GM12878 (cell line): ENCODE measurements at regions not wholly inside any gene's neighbourhood (a gene's known extent, or its start where the extent isn't known, plus 50 kb on each side); places are given as distances from the start of the nearest gene placed in this dataset.

Experiments
- ATAC-seq: fragments of 200-7000 bp; cut with Tn5 transposase; 3 replicates; pipeline ENCODE4 v1.9.1; 2020; ENCODE audit warnings: mild to moderate bottlenecking, moderate library complexity
- BruUV-seq: library from RNA; stranded (reverse); fragments of 400-500 nt; replicated peaks from 2 replicates; lab custom pipeline; 2021; lab: Mats Ljungman, UMichigan
- CTCF ChIA-PET: fragments of 300-600 bp; sonication (Branson Sonifier 250); formaldehyde crosslinking; extraction: SDS; loops from one replicate; lab custom pipeline; 2021; ENCODE audit warnings: inconsistent platforms; lab: Yijun Ruan, JAX
- POLR2A ChIA-PET: fragments of 350-600 bp; formaldehyde crosslinking; extraction: SDS; loops from one replicate; lab custom pipeline; 2021; ENCODE audit warnings: inconsistent platforms; lab: Charles Lee
- RAD21 ChIA-PET: fragments of 300-600 bp; sonication (Branson Sonifier 250); formaldehyde crosslinking; loops from one replicate; lab custom pipeline; 2023; ENCODE audit warnings: antibody characterized with exemption; ENCODE audit not compliant: unreplicated experiment; lab: Charles Lee
- SMC1A ChIA-PET: fragments of 300-600 bp; sonication (Branson Sonifier 250); formaldehyde crosslinking; loops from one replicate; lab custom pipeline; 2023; ENCODE audit not compliant: unreplicated experiment, uncharacterized antibody; lab: Charles Lee
- DNase-seq: peaks from one replicate; pipeline ENCODE4 v3.0.0-alpha.2; 2011; ENCODE audit warnings: low read depth, low spot score
- FAIRE-seq: peaks from 3 replicates; lab custom pipeline; 2011; peaks lifted over from hg19 to GRCh38; lab: Jason Lieb, UNC
- H2AFZ ChIP-seq: 2 replicates; pipeline ENCODE4 v1.6.0; 2011; ENCODE audit warnings: low read depth, low read length, control low read depth; ENCODE audit not compliant: control insufficient read depth
- H3K27ac ChIP-seq: 2 replicates; pipeline ENCODE4 v1.5.1; 2011; ENCODE audit warnings: control low read depth; ENCODE audit not compliant: control insufficient read depth, insufficient read depth
- H3K27me3 ChIP-seq, 2 experiments: replicated peaks in 1 of 2; 2 replicates each; pipeline versions ENCODE4 v1.6.0 to v1.6.1; 2011; ENCODE audit warnings: low read length in 1 of 2; ENCODE audit not compliant: control insufficient read depth in 2 of 2, insufficient read depth in 2 of 2
- H3K36me3 ChIP-seq, 2 experiments: 2 replicates each; pipeline ENCODE4 v1.5.1; 2011; ENCODE audit warnings: low read length in 1 of 2; ENCODE audit not compliant: control insufficient read depth in 2 of 2, insufficient read depth in 2 of 2
- H3K4me1 ChIP-seq: 2 replicates; pipeline ENCODE4 v1.6.1; 2011; ENCODE audit warnings: mild to moderate bottlenecking, low read length, moderate library complexity, mixed read lengths; ENCODE audit not compliant: control insufficient read depth, insufficient read depth
- H3K4me2 ChIP-seq: 2 replicates; pipeline ENCODE4 v1.6.0; 2011; ENCODE audit warnings: control low read depth; ENCODE audit not compliant: control insufficient read depth, insufficient read depth
- H3K4me3 ChIP-seq: fragments of 200-600 bp; sonication (generic); 2 replicates; pipeline ENCODE4 v1.5.1; 2016
- H3K79me2 ChIP-seq: 2 replicates; pipeline ENCODE4 v1.6.0; 2011; ENCODE audit warnings: low read length; ENCODE audit not compliant: control insufficient read depth, insufficient read depth
- H3K9ac ChIP-seq: 2 replicates; pipeline ENCODE4 v1.8.0; 2011; ENCODE audit warnings: low read length, control low read depth, mixed read lengths; ENCODE audit not compliant: control insufficient read depth, insufficient read depth
- H3K9me3 ChIP-seq: replicated peaks from 3 replicates; pipeline ENCODE4 v1.5.1; 2011; ENCODE audit warnings: mild to moderate bottlenecking, low read length; ENCODE audit not compliant: control insufficient read depth, insufficient read depth
- H4K20me1 ChIP-seq: 2 replicates; pipeline ENCODE4 v1.6.0; 2011; ENCODE audit not compliant: control insufficient read depth, insufficient read depth
- CBX3 ChIP-seq: fragments of 200-600 bp; sonication (generic); IDR thresholded peaks from 2 replicates; pipeline ENCODE4 v1.6.1; 2016; ENCODE audit warnings: low read depth, borderline replicate concordance
- FOXM1 ChIP-seq: IDR thresholded peaks from 2 replicates; pipeline ENCODE4 v1.6.1; 2012; ENCODE audit warnings: low read depth, mild to moderate bottlenecking, inconsistent platforms, low read length, moderate library complexity
- GATAD2B ChIP-seq: fragments of 450-650 bp; conservative IDR thresholded peaks from 2 replicates; pipeline ENCODE4 v1.6.1; 2017; ENCODE audit warnings: low read depth, mild to moderate bottlenecking, moderate library complexity
- NR2C2 ChIP-seq: IDR thresholded peaks from 2 replicates; pipeline ENCODE4 v1.6.1; 2011; ENCODE audit warnings: borderline replicate concordance, low read depth; ENCODE audit not compliant: control insufficient read depth, insufficient read length
- PBX3 ChIP-seq: IDR thresholded peaks from 2 replicates; pipeline ENCODE4 v1.6.1; 2011; ENCODE audit warnings: mild to moderate bottlenecking, low read depth, low read length, moderate library complexity; ENCODE audit not compliant: insufficient replicate concordance
- SMAD1 ChIP-seq: fragments of 450-650 bp; IDR thresholded peaks from 2 replicates; pipeline ENCODE4 v1.6.1; 2018; ENCODE audit warnings: mild to moderate bottlenecking, low read depth; ENCODE audit not compliant: partially characterized antibody
- SP1 ChIP-seq: IDR thresholded peaks from one replicate; pipeline ENCODE4 v1.6.1; 2011; ENCODE audit warnings: low read depth, low read length
- ZBTB11 ChIP-seq: fragments of 450-650 bp; formaldehyde crosslinking; IDR thresholded peaks from 2 replicates; pipeline ENCODE4 v1.5.0; 2022; ENCODE audit warnings: mild to moderate bottlenecking, missing genetic modification characterization
- ZNF217 ChIP-seq: fragments of 450-650 bp; IDR thresholded peaks from 2 replicates; pipeline ENCODE4 v1.6.1; 2017; ENCODE audit warnings: antibody characterized with exemption, mild to moderate bottlenecking
- ZNF384 ChIP-seq: IDR thresholded peaks from 2 replicates; pipeline ENCODE4 v1.6.1; 2012; ENCODE audit warnings: low read depth, mild to moderate bottlenecking, low read length, improper control_type of control experiment, borderline replicate concordance
- WGBS: methylation state at CpG from one replicate; pipeline ENCODE4 v1.1.6; 2016; ENCODE audit warnings: low lambda C conversion rate; ENCODE audit not compliant: insufficient replicate concordance, insufficient coverage; ENCODE audit errors: missing lambda C conversion rate; 5-methylcytosine and 5-hydroxymethylcytosine counted together
- in situ Hi-C: fragments of 300-500 bp; cut with MboI; formaldehyde crosslinking; loops from 9 replicates; pipeline ENCODE4 v1.14.3; 2018; ENCODE audit warnings: mixed read lengths
- intact Hi-C: fragments of 100-400 bp; cut with micrococcal nuclease; formaldehyde crosslinking; loops from one replicate; pipeline ENCODE4 v1.14.2; 2022; ENCODE audit not compliant: unreplicated experiment

- ATAC-seq (no peak), DNase-seq (no peak), FAIRE-seq (no peak)
- SMC1A ChIA-PET: no interaction called here
- Histone ChIP-seq H3K27ac (no peak overlapping the region), H3K36me3 (no peaks in the 10 kb centered on the region), H2AFZ (no peak overlapping the region), H3K4me1 (no peaks in the 10 kb centered on the region), H4K20me1 (no peaks in the 10 kb centered on the region), H3K79me2 (no peaks in the 10 kb centered on the region), H3K9ac (no peak overlapping the region), H3K27me3 (no peaks in the 10 kb centered on the region), H3K9me3 (no peaks in the 10 kb centered on the region; the same call in 2 of the 3 replicates), H3K4me3 (no peak overlapping the region), H3K4me2 (no peak overlapping the region)
- TF ChIP-seq PBX3: no peak
- no peak for TF ChIP-seq NR2C2
- TF ChIP-seq ZNF217: no peak
- no peak for TF ChIP-seq FOXM1
- no peak for TF ChIP-seq SMAD1
- no peak for TF ChIP-seq ZNF384
- no peak for TF ChIP-seq CBX3
- TF ChIP-seq ZBTB11 (CRISPR knock-in tag): no peak
- TF ChIP-seq GATAD2B: no peak
- TF ChIP-seq SP1: no peak
- POLR2A ChIA-PET: no interaction called here
- CTCF ChIA-PET: interaction anchor here (1.2 kb wide), 1 partner anchor 11 kb away, joined by 3 read pairs; no protein-coding TSS in a partner anchor
- intact Hi-C loops: no loop called here
- RAD21 ChIA-PET: no interaction called here
- 34% methylated on average over 4 of the region's 4 CpGs for WGBS
- BruUV-seq: no TSS peak
- in situ Hi-C loops: no loop called here
Observed at GRCh38 chr1:96533820-96534219, 187.8 kb upstream of the PTBP2 start.
